ENCODE measurements at regions not wholly inside any gene's neighbourhood (a gene's known extent, or its start where the extent isn't known, plus 50 kb on each side); places are given as distances from the start of the nearest gene placed in this dataset.
"Not testable (repeated sequence)": the region's sequence is repeated elsewhere in the genome, so short reads cannot be mapped to it uniquely, and the experiment has no call there.

- H3K4me1 Mint-ChIP-seq = no peaks in the 10 kb centered on the region
Observed at GRCh38 chr1:29933067-29933466, 696.7 kb downstream of the PTPRU start.

DNA sequence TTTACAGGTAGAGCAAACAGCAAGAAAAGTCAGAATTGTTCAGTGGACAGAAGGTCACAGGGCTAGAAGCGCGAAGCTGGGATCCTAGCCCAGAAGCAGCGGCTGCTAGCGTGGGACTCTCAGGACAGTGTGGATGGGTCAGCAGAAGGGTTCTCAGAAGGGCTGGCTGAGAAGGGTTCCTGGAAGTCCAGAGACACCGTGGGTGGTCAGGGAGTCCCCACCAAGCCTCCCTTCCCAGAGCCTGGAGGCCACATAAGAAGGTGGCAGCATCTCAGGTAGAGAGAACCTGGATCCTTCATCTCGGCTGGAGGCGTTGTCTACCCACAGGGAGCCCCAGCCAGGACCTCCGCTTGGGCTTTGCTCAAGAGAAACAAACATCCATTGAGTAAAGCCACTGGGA is 696.3 kb downstream of the PTPRU start:
- ATAC-seq = no peak
- no peaks in the 10 kb centered on the region for H3K4me1 Mint-ChIP-seq
- CTCF ChIA-PET = no interaction called here
- no peaks in the 10 kb centered on the region for H3K9me3 Mint-ChIP-seq (ENCODE audit: low read depth)
- H3K36me3 Mint-ChIP-seq = no peaks in the 10 kb centered on the region
- H3K27ac Mint-ChIP-seq = no peak overlapping the region
- H3K27me3 Mint-ChIP-seq = no peaks in the 10 kb centered on the region
- H3K4me3 Mint-ChIP-seq = no peak overlapping the region
- no peak for DNase-seq

More at GRCh38 chr1:29933067-29933466, 696.7 kb downstream of the PTPRU start:
- no peaks in the 10 kb centered on the region for H3K27me3 Mint-ChIP-seq
- H3K4me3 Mint-ChIP-seq = no peak overlapping the region
- H3K36me3 Mint-ChIP-seq = no peaks in the 10 kb centered on the region
- ATAC-seq (no peak), DNase-seq (no peak)
- CTCF ChIA-PET = no interaction called here
- no peaks in the 10 kb centered on the region for H3K9me3 Mint-ChIP-seq (ENCODE audit: low read depth)
- H3K27ac Mint-ChIP-seq = no peak overlapping the region

GRCh38 chr1:29931477-29932175 is 695.3 kb downstream of the PTPRU start:
- CTCF ChIA-PET = no interaction called here
- no peaks in the 10 kb centered on the region for H3K4me1 Mint-ChIP-seq
- ATAC-seq (no peak), DNase-seq (no peak)
- no peak overlapping the region for H3K4me3 Mint-ChIP-seq
- H3K9me3 Mint-ChIP-seq (ENCODE audit: low read depth) = no peaks in the 10 kb centered on the region
- H3K36me3 Mint-ChIP-seq = no peaks in the 10 kb centered on the region
- H3K27ac Mint-ChIP-seq = no peak overlapping the region
- no peaks in the 10 kb centered on the region for H3K27me3 Mint-ChIP-seq

GRCh38 chr1:29925058-29925457 is 688.7 kb downstream of the PTPRU start:
- peaks cover 2% of the 10 kb centered on the region for H3K27me3 Mint-ChIP-seq
- CTCF ChIA-PET = no interaction called here
- ATAC-seq (no peak), DNase-seq (no peak)
- H3K4me1 Mint-ChIP-seq = no peaks in the 10 kb centered on the region
- H3K9me3 Mint-ChIP-seq (ENCODE audit: low read depth) = no peaks in the 10 kb centered on the region
- no peak overlapping the region for H3K27ac Mint-ChIP-seq
- no peaks in the 10 kb centered on the region for H3K36me3 Mint-ChIP-seq
- H3K4me3 Mint-ChIP-seq = no peak overlapping the region

DNA sequence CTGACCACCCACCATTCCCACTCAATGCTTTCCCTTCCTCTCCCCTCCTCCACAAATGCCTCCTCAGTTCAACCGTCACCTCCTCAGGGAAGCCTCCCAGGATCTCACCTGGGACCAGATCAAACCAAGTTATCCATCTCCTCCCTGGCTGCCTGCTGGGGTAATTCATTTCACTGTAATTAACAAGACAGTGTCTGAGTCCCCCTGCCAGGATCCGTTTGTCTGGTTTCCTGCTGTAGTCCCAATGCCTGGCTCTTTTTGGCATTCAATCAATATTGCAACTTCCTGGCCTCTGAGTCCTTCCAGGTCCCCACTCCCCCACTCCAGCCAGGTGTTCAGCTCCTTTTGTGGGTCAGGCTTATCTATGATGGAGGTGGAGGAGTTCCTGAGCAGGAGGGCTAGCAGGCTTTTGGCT is 687.7 kb downstream of the PTPRU start:
- H3K9me3 Mint-ChIP-seq (ENCODE audit: low read depth) = no peaks in the 10 kb centered on the region
- ATAC-seq (no peak), DNase-seq (no peak)
- no peaks in the 10 kb centered on the region for H3K4me1 Mint-ChIP-seq
- CTCF ChIA-PET = no interaction called here
- H3K27me3 Mint-ChIP-seq = peaks cover 2% of the 10 kb centered on the region
- no peak overlapping the region for H3K27ac Mint-ChIP-seq
- H3K36me3 Mint-ChIP-seq = no peaks in the 10 kb centered on the region
- no peak overlapping the region for H3K4me3 Mint-ChIP-seq

GRCh38 chr1:29921741-29922140 is 685.4 kb downstream of the PTPRU start:
- ATAC-seq (no peak), DNase-seq (no peak)
- CTCF ChIA-PET = no interaction called here
- H3K4me3 Mint-ChIP-seq = no peak overlapping the region
- no peak overlapping the region for H3K27ac Mint-ChIP-seq
- no peaks in the 10 kb centered on the region for H3K9me3 Mint-ChIP-seq (ENCODE audit: low read depth)
- no peaks in the 10 kb centered on the region for H3K4me1 Mint-ChIP-seq
- H3K27me3 Mint-ChIP-seq = peaks cover 2% of the 10 kb centered on the region
- H3K36me3 Mint-ChIP-seq = no peaks in the 10 kb centered on the region

- Mint-ChIP-seq H3K36me3 (no peaks in the 10 kb centered on the region), H3K27me3 (peaks cover 2% of the 10 kb centered on the region), H3K9me3 (ENCODE audit: low read depth) (no peaks in the 10 kb centered on the region), H3K4me3 (no peak overlapping the region), H3K27ac (no peak overlapping the region), H3K4me1 (no peaks in the 10 kb centered on the region)
- ATAC-seq (no peak), DNase-seq (no peak)
- CTCF ChIA-PET = no interaction called here
Observed at GRCh38 chr1:29920784-29921183, 684.5 kb downstream of the PTPRU start.

DNA sequence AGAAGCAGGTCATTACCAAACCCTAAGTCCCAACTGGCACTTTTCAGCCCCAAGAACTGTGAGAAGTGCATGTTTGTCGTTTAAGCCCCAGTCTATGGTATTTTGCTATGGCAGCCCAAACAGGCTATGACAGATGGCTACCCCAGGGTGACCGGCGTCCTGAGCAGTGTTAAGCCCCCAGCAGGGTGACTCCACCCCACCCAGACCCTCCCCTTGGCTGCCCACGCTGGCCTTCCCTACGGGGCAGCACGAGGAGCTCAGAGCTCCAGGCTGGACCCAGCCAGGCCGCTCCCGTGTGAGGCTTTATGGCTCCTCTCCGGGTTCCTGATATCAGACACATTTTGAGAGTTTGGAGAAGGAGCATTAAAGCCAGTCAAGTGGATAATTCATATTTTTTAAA is 684.0 kb downstream of the PTPRU start:
- Mint-ChIP-seq H3K27me3 (peaks cover 2% of the 10 kb centered on the region), H3K4me3 (no peak overlapping the region), H3K9me3 (ENCODE audit: low read depth) (no peaks in the 10 kb centered on the region), H3K4me1 (no peaks in the 10 kb centered on the region), H3K27ac (no peak overlapping the region), H3K36me3 (no peaks in the 10 kb centered on the region)
- CTCF ChIA-PET = no interaction called here
- DNase-seq (no peak), ATAC-seq (no peak)

- H3K9me3 Mint-ChIP-seq (ENCODE audit: low read depth); H3K27me3 Mint-ChIP-seq; H3K4me3 Mint-ChIP-seq; H3K4me1 Mint-ChIP-seq; H3K36me3 Mint-ChIP-seq; H3K27ac Mint-ChIP-seq; ATAC-seq; CTCF ChIA-PET; DNase-seq: not testable (repeated sequence)
Observed at GRCh38 chr1:29919041-29919440, 682.7 kb downstream of the PTPRU start.

DNA sequence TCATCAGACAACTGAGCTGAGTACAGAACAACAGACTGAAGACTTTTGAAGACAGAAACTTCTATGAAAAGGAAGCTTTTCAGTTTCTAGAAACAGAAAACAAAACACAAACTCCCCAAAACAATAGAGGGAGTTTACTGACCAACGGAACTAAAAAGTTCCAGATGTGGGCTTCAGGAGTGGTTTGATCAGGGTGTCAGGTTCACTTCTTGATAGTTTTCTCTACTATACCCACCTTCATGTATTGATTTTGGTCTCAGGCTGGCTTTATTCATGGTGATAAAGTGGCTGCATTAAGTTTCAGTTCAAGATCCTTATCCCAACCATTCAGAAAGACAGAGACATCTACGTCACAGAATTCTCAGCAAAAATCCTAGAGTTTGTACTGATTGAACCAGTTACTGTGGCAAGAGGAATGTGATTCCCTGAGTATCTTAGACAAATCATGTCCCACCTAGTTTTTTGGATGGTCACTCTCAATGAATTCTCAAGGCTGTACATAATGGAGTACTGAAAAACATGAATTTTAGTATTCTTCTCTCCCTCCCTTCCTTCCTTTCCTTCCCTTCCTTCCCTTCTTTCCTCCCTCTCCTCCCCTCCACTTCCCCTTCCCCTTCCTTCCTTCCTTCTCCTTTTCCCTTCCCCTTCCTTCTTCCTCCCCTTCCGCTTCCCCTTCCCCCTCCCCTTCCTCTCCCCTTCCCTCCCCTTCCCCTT is 680.5 kb downstream of the PTPRU start:
- H3K27ac Mint-ChIP-seq = no peak overlapping the region
- no peak overlapping the region for H3K4me3 Mint-ChIP-seq
- CTCF ChIA-PET = no interaction called here
- no peaks in the 10 kb centered on the region for H3K9me3 Mint-ChIP-seq (ENCODE audit: low read depth)
- H3K4me1 Mint-ChIP-seq = no peaks in the 10 kb centered on the region
- DNase-seq (no peak), ATAC-seq (no peak)
- no peaks in the 10 kb centered on the region for H3K36me3 Mint-ChIP-seq
- peaks cover 4% of the 10 kb centered on the region for H3K27me3 Mint-ChIP-seq

DNA sequence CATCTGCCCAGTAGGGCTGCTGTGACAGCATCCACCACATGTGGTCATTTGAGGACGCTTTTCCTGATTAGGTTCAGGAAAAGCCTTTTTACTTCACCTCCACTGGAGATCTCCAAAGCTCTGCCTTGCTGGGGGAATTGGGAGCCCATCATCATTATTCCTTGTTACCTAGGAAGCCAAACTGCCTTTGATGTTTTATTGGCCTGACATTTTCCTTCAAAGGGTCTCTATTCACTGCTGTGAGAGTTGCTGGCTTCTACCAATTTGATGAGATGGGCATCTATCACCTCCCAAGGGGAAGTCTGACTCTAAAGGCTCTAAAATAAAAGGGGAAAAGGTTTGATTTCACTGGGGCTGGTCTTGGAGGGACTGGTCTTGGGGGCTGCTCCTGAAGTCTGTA is 678.6 kb downstream of the PTPRU start:
- CTCF ChIA-PET = no interaction called here
- ATAC-seq = no peak
- no peaks in the 10 kb centered on the region for H3K9me3 Mint-ChIP-seq (ENCODE audit: low read depth)
- no peak for DNase-seq
- H3K4me3 Mint-ChIP-seq = no peak overlapping the region
- H3K27me3 Mint-ChIP-seq = peaks cover 8% of the 10 kb centered on the region
- no peaks in the 10 kb centered on the region for H3K4me1 Mint-ChIP-seq
- no peak overlapping the region for H3K27ac Mint-ChIP-seq
- no peaks in the 10 kb centered on the region for H3K36me3 Mint-ChIP-seq

- no peaks in the 10 kb centered on the region for H3K4me1 Mint-ChIP-seq
- H3K9me3 Mint-ChIP-seq (ENCODE audit: low read depth) = no peaks in the 10 kb centered on the region
- H3K27ac Mint-ChIP-seq = no peak overlapping the region
- ATAC-seq (no peak), DNase-seq (no peak)
- H3K36me3 Mint-ChIP-seq = no peaks in the 10 kb centered on the region
- H3K27me3 Mint-ChIP-seq = peaks cover 10% of the 10 kb centered on the region
- H3K4me3 Mint-ChIP-seq = no peak overlapping the region
- CTCF ChIA-PET = interaction anchor here (1.4 kb wide), 1 partner anchor 468 kb away, joined by 3 read pairs; no protein-coding TSS in a partner anchor
Observed at GRCh38 chr1:29912425-29912824, 676.1 kb downstream of the PTPRU start.

- CTCF ChIA-PET = no interaction called here
- H3K9me3 Mint-ChIP-seq (ENCODE audit: low read depth) = no peaks in the 10 kb centered on the region
- H3K27me3 Mint-ChIP-seq = peaks cover 10% of the 10 kb centered on the region
- DNase-seq (no peak), ATAC-seq (no peak)
- no peak overlapping the region for H3K27ac Mint-ChIP-seq
- H3K4me3 Mint-ChIP-seq = no peak overlapping the region
- H3K4me1 Mint-ChIP-seq = no peaks in the 10 kb centered on the region
- no peaks in the 10 kb centered on the region for H3K36me3 Mint-ChIP-seq
Observed at GRCh38 chr1:29909962-29910361, 673.6 kb downstream of the PTPRU start.

DNA sequence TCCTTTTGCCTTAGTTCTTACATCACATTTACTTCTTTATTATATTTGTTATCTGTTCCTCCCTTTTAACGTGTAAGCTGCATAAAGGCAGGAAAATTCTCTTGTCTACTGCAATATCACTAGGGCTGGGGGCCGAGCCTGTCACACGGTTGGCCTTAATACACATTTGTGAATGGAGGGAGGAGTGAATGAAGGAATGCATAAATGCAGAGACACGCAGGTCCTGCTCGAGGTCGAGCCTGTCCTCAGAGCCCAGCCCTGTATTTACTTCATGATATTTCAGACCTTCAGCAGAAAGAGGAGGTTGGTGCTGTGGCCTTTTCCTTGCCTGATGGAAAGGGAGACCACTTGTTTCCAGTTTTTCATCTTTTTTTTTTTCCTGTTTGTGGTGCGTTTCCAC is 671.3 kb downstream of the PTPRU start:
- no peaks in the 10 kb centered on the region for H3K36me3 Mint-ChIP-seq
- no peak for ATAC-seq
- no peaks in the 10 kb centered on the region for H3K9me3 Mint-ChIP-seq (ENCODE audit: low read depth)
- CTCF ChIA-PET = no interaction called here
- no peak overlapping the region for H3K27ac Mint-ChIP-seq
- no peaks in the 10 kb centered on the region for H3K4me1 Mint-ChIP-seq
- DNase-seq = no peak
- H3K27me3 Mint-ChIP-seq = peaks cover 17% of the 10 kb centered on the region
- no peak overlapping the region for H3K4me3 Mint-ChIP-seq

Data from activated CD8-positive, alpha-beta memory T cell treated with anti-CD3 and anti-CD28 coated beads, Interleukin-2, amount 10 ng/mL, durations not matched to agents 7 days and 5 days (primary cell).